GM19239 (cell line): ENCODE measurements at regions not wholly inside any gene's neighbourhood (a gene's known extent, or its start where the extent isn't known, plus 50 kb on each side); places are given as distances from the start of the nearest gene placed in this dataset.

ENCODE experiments used
- DNase-seq: peaks from one replicate; pipeline ENCODE4 v3.0.0; 2011; ENCODE audit warnings: low spot score; ENCODE audit not compliant: insufficient read length
- FAIRE-seq: peaks from 2 replicates; lab custom pipeline; 2011; peaks lifted over from hg19 to GRCh38; lab: Jason Lieb, UNC

- FAIRE-seq (no peak), DNase-seq (no peak)
Measured at GRCh38 chr12:14315501-14315900, 50.0 kb upstream of the ATF7IP start.
